Stimulated activated CD8-positive, alpha-beta memory T cell treated with anti-CD3 and anti-CD28 coated beads, Interleukin-2, amount 100 ng/mL, for 48 hours (primary cell): ENCODE measurements at regions not wholly inside any gene's neighbourhood (a gene's known extent, or its start where the extent isn't known, plus 50 kb on each side); places are given as distances from the start of the nearest gene placed in this dataset.

Experiments used
- DNase-seq, 2 donors: peaks; one replicate each; pipeline ENCODE4 v3.0.0-alpha.2; 2020; ENCODE audit warnings: low read depth in 2 of 2

GRCh38 chr10:78706726-78707540 is 361.8 kb upstream of the ZMIZ1 start:
- no peak for DNase-seq

- no peak for DNase-seq
These were observed 361.0 kb upstream of the ZMIZ1 start for GRCh38 chr10:78707745-78708144.

- DNase-seq = no peak
These were observed 356.6 kb upstream of the ZMIZ1 start for GRCh38 chr10:78712147-78712546.

GRCh38 chr10:78713659-78714058 is 355.1 kb upstream of the ZMIZ1 start:
- DNase-seq = no peak

GRCh38 chr10:78714225-78714624 is 354.5 kb upstream of the ZMIZ1 start:
- DNase-seq = no peak

GRCh38 chr10:78715435-78715834 is 353.3 kb upstream of the ZMIZ1 start:
- no peak for DNase-seq

- no peak for DNase-seq
These were observed 352.6 kb upstream of the ZMIZ1 start for GRCh38 chr10:78716043-78716660.

- no peak for DNase-seq
These were observed 351.6 kb upstream of the ZMIZ1 start for GRCh38 chr10:78717200-78717599.

GRCh38 chr10:78718032-78718572 is 350.7 kb upstream of the ZMIZ1 start:
- no peak for DNase-seq

- no peak for DNase-seq
These were observed 349.5 kb upstream of the ZMIZ1 start for GRCh38 chr10:78719276-78719675.

GRCh38 chr10:78720091-78720490 is 348.7 kb upstream of the ZMIZ1 start:
- no peak for DNase-seq

- no peak for DNase-seq
These were observed 347.5 kb upstream of the ZMIZ1 start for GRCh38 chr10:78721231-78721630.

GRCh38 chr10:78724846-78725245 is 343.9 kb upstream of the ZMIZ1 start:
- DNase-seq = no peak

GRCh38 chr10:78726171-78726570 is 342.6 kb upstream of the ZMIZ1 start:
- DNase-seq = no peak

GRCh38 chr10:78727251-78727650 is 341.5 kb upstream of the ZMIZ1 start:
- DNase-seq = no peak

GRCh38 chr10:78727728-78728127 is 341.0 kb upstream of the ZMIZ1 start:
- no peak for DNase-seq

GRCh38 chr10:78728176-78728575 is 340.6 kb upstream of the ZMIZ1 start:
- no peak for DNase-seq

- DNase-seq = no peak
These were observed 339.4 kb upstream of the ZMIZ1 start for GRCh38 chr10:78729366-78729765.

GRCh38 chr10:78729800-78730199 is 339.0 kb upstream of the ZMIZ1 start:
- no peak for DNase-seq

- no peak for DNase-seq
These were observed 338.0 kb upstream of the ZMIZ1 start for GRCh38 chr10:78730754-78731153.

GRCh38 chr10:78731675-78732074 is 337.1 kb upstream of the ZMIZ1 start:
- DNase-seq = no peak

GRCh38 chr10:78732381-78732780 is 336.4 kb upstream of the ZMIZ1 start:
- DNase-seq = no peak

- DNase-seq = no peak
These were observed 331.7 kb upstream of the ZMIZ1 start for GRCh38 chr10:78736926-78737630.
